Stimulated activated CD4-positive, alpha-beta T cell treated with anti-CD3 and anti-CD28 coated beads, Interleukin-15, amount 100 ng/mL, for 48 hours (primary cell): ENCODE measurements at regions not wholly inside any gene's neighbourhood (a gene's known extent, or its start where the extent isn't known, plus 50 kb on each side); places are given as distances from the start of the nearest gene placed in this dataset.

ENCODE experiments used
- DNase-seq, 2 donors: peaks; one replicate each; pipeline ENCODE4 v3.0.0-alpha.2; 2020; ENCODE audit warnings: low read depth in 2 of 2

- DNase-seq = no peak
Observed at GRCh38 chr3:64354956-64355355, 129.7 kb upstream of the PRICKLE2 start.

- no peak for DNase-seq
Observed at GRCh38 chr3:64354221-64354620, 129.0 kb upstream of the PRICKLE2 start.

- DNase-seq = no peak
Observed at GRCh38 chr3:64353226-64353625, 128.0 kb upstream of the PRICKLE2 start.

GRCh38 chr3:64352639-64352992 is 127.3 kb upstream of the PRICKLE2 start:
- DNase-seq = no peak

GRCh38 chr3:64351713-64352638 is 126.7 kb upstream of the PRICKLE2 start:
- DNase-seq = no peak

GRCh38 chr3:64349551-64349950 is 124.3 kb upstream of the PRICKLE2 start:
- no peak for DNase-seq

GRCh38 chr3:64345371-64345770 is 120.1 kb upstream of the PRICKLE2 start:
- DNase-seq = no peak

- no peak for DNase-seq
Observed at GRCh38 chr3:64344721-64345207, 119.5 kb upstream of the PRICKLE2 start.

GRCh38 chr3:64343689-64344430 is 118.6 kb upstream of the PRICKLE2 start:
- no peak for DNase-seq

GRCh38 chr3:64342940-64343688 is 117.8 kb upstream of the PRICKLE2 start:
- no peak for DNase-seq

- no peak for DNase-seq
Observed at GRCh38 chr3:64341296-64341695, 116.0 kb upstream of the PRICKLE2 start.

- no peak for DNase-seq
Observed at GRCh38 chr3:64340641-64341101, 115.4 kb upstream of the PRICKLE2 start.

- no peak for DNase-seq
Observed at GRCh38 chr3:64336488-64336887, 111.2 kb upstream of the PRICKLE2 start.

GRCh38 chr3:64332459-64333350 is 107.4 kb upstream of the PRICKLE2 start:
- no peak for DNase-seq

- no peak for DNase-seq
Observed at GRCh38 chr3:64331605-64332004, 106.3 kb upstream of the PRICKLE2 start.

- no peak for DNase-seq
Observed at GRCh38 chr3:64329037-64329436, 103.8 kb upstream of the PRICKLE2 start.

GRCh38 chr3:64327100-64327804 is 102.0 kb upstream of the PRICKLE2 start:
- no peak for DNase-seq

GRCh38 chr3:64321747-64322146 is 96.5 kb upstream of the PRICKLE2 start:
- DNase-seq = no peak

GRCh38 chr3:64319391-64319790 is 94.1 kb upstream of the PRICKLE2 start:
- no peak for DNase-seq

GRCh38 chr3:64318668-64319271 is 93.5 kb upstream of the PRICKLE2 start:
- no peak for DNase-seq
